Heart left ventricle (tissue), 16 donors: ENCODE measurements at regions not wholly inside any gene's neighbourhood (a gene's known extent, or its start where the extent isn't known, plus 50 kb on each side); places are given as distances from the start of the nearest gene placed in this dataset.

Experiments used
- ATAC-seq, 4 donors: fragments of 200-7000 bp; cut with Tn5 transposase; one replicate each; pipeline ENCODE4 v1.9.1; 2020 to 2022; ENCODE audit warnings: moderate library complexity in 4 of 4, mild to moderate bottlenecking in 3 of 4, moderate number of reproducible peaks in 1 of 4
- DNase-seq, 5 donors: peaks; one replicate each; pipeline ENCODE4 v3.0.0-alpha.2; 2020
- H3K27ac ChIP-seq, 12 donors: fragments of 200-600 bp; sonication (generic) in 4 of 12; one replicate each; pipeline versions ENCODE4 v1.5.0 to v1.8.0; 2016 to 2022; ENCODE audit warnings: mild to moderate bottlenecking in 2 of 12
- H3K27me3 ChIP-seq, 9 donors: fragments of 200-600 bp; sonication (generic) in 2 of 9; one replicate each; pipeline versions ENCODE4 v1.5.1 to v1.8.0; 2016 to 2022; ENCODE audit warnings: mild to moderate bottlenecking in 3 of 9
- H3K36me3 ChIP-seq, 9 donors: fragments of 200-600 bp; sonication (generic) in 2 of 9; one replicate each; pipeline versions ENCODE4 v1.5.0 to v1.8.0; 2018 to 2022; ENCODE audit warnings: mild to moderate bottlenecking in 2 of 9
- H3K4me1 ChIP-seq, 12 donors: fragments of 200-600 bp; sonication (generic) in 4 of 12; one replicate each; pipeline versions ENCODE4 v1.5.0 to v1.8.0; 2016 to 2022; ENCODE audit warnings: mild to moderate bottlenecking in 3 of 12
- H3K4me3 ChIP-seq, 12 donors: fragments of 200-600 bp; sonication (generic) in 4 of 12; one replicate each; pipeline versions ENCODE4 v1.5.0 to v1.8.0; 2017 to 2022; ENCODE audit warnings: mild to moderate bottlenecking in 9 of 12, moderate library complexity in 4 of 12
- H3K9me3 ChIP-seq, 12 donors: fragments of 200-600 bp; sonication (generic) in 4 of 12; one replicate each; pipeline versions ENCODE4 v1.5.0 to v1.8.0; 2016 to 2022; ENCODE audit warnings: mild to moderate bottlenecking in 1 of 12
- POLR2A ChIP-seq, 2 donors: fragments of 450-650 bp; IDR thresholded peaks; one replicate each; pipeline ENCODE4 v1.6.1; 2017; ENCODE audit warnings: antibody characterized with exemption in 2 of 2, mild to moderate bottlenecking in 2 of 2, moderate library complexity in 2 of 2
- WGBS, 4 donors: extraction: QIAGEN DNeasy Blood & Tissue Kit in 2 of 4; methylation state at CpG; one replicate each; pipeline versions ENCODE4 v1.1.5 to v1.1.7; 2013 to 2018; 5-methylcytosine and 5-hydroxymethylcytosine counted together
- intact Hi-C, 10 donors: fragments of 100-400 bp; cut with DNase I; formaldehyde crosslinking; loops; one replicate each; pipeline versions ENCODE4 v1.11.1 to v1.14.2; 2022
- TF ChIP-seq, protein P1 (sequence below), 12 donors: fragments of 200-600 bp; sonication (generic) in 4 of 12; IDR thresholded peaks; one replicate each; pipeline versions ENCODE4 v1.5.0 to v1.8.0; 2018 to 2022; ENCODE audit warnings: antibody characterized with exemption in 12 of 12, mild to moderate bottlenecking in 5 of 12
- donor health status: ischemic (EF 13 %, LVEDD 7.1; RV severe dilation, severe dysfunction).
- donor health status: healthy with polysubstance abuse.
- donor health status: DM: no; HTN: yes; CAD: no.
- donor health status: DM: no; HTN: no; CAD: no.
- donor health status: ischemic (EF 25% LVEDD 6.9; RV normal size, moderate dysfunction).
- donor health status: ischemic (EF 25% LVEDD 5.7; RV mildly dilated, moderate dysfunction).
- donor health status: healthy.
- donor health status: DM: yes; HTN: yes; CAD: no.
- donor health status: ischemic (EF 35%, LVEDD 5.7; RV mildly dilated, moderate dysfunction).
- donor health status: nonischemic (EF 11% LVEDD 7.7; RV severe dilation, severe dysfunction).
- donor health status: DM: yes; HTN: yes; CAD: no.
- donor health status: PGD.
- donor health status: ischemic (EF 29% LVEDD 5.4; RV normal size, mild dysfunction).
- donor health status: nonischemic (EF 23%, LVEDD 6.1; RV moderate dilation, normal function).

DNA sequence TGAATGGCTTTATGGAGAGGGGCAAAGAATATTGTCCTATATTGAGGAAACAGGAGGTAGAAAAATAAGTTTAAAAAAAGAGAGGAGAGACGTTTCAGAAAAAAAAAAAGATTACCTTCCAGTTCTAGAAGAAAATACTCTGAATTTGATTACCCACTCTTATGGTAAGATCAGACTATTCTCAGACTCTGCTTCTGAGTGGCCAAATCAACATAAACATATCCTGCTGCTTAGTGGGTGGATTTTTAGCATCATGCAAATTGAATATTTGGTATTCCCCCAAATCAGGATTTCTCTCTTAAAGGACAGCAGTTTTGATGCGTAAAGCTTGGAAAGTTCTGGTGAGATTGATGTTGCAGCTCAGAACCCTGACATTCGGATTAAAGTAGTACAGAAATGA, 946.6 kb downstream of the TFAP2A start:
- Histone ChIP-seq H3K4me3 (no peak overlapping the region), H3K27me3 (no peaks in the 10 kb centered on the region), H3K9me3 (no peaks in the 10 kb centered on the region), H3K27ac (no peak overlapping the region), H3K4me1 (no peaks in the 10 kb centered on the region), H3K36me3 (no peaks in the 10 kb centered on the region)
- ATAC-seq (no peak), DNase-seq (no peak)
- intact Hi-C loops: no loop called here
- TF ChIP-seq, protein P1, sequence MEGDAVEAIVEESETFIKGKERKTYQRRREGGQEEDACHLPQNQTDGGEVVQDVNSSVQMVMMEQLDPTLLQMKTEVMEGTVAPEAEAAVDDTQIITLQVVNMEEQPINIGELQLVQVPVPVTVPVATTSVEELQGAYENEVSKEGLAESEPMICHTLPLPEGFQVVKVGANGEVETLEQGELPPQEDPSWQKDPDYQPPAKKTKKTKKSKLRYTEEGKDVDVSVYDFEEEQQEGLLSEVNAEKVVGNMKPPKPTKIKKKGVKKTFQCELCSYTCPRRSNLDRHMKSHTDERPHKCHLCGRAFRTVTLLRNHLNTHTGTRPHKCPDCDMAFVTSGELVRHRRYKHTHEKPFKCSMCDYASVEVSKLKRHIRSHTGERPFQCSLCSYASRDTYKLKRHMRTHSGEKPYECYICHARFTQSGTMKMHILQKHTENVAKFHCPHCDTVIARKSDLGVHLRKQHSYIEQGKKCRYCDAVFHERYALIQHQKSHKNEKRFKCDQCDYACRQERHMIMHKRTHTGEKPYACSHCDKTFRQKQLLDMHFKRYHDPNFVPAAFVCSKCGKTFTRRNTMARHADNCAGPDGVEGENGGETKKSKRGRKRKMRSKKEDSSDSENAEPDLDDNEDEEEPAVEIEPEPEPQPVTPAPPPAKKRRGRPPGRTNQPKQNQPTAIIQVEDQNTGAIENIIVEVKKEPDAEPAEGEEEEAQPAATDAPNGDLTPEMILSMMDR (IDR thresholded peaks at IDR 0.05): no peak
- TF ChIP-seq POLR2A (IDR thresholded peaks at IDR 0.05): no peak
- 70 to 81% (median 75%) methylated on average over 3 of the region's 3 CpGs for WGBS, 4 donors

DNA sequence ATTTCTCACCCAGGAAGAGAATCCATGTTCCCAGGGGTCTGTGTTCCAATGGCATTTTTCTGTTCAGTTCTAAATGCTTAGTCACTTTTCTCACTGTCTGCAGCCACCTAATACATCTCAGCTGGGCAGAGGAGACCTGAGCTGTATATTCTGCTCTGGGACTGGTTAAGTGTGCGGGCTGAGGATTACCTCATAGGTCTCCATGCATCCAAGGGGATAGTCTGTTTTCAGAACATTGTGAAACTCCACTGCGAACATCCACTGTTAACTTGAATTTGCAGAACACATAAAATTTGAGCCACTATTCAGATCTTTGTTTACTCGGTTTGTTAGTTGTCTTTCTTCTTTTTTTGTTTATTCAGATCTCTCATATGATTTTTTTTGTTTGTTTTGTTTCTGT, 947.1 kb downstream of the TFAP2A start:
- no peak for TF ChIP-seq POLR2A (IDR thresholded peaks at IDR 0.05)
- TF ChIP-seq, protein P1 (IDR thresholded peaks at IDR 0.05): no peak
- intact Hi-C loops: no loop called here
- H3K36me3 ChIP-seq: no peaks in the 10 kb centered on the region
- H3K27me3 ChIP-seq: no peaks in the 10 kb centered on the region
- DNase-seq (no peak), ATAC-seq (no peak)
- H3K9me3 ChIP-seq: no peaks in the 10 kb centered on the region
- H3K27ac ChIP-seq: no peak overlapping the region
- no peak overlapping the region for H3K4me3 ChIP-seq
- no peaks in the 10 kb centered on the region for H3K4me1 ChIP-seq
- 75 to 82% (median 78%) methylated on average over 3 of the region's 3 CpGs for WGBS, 4 donors

DNA sequence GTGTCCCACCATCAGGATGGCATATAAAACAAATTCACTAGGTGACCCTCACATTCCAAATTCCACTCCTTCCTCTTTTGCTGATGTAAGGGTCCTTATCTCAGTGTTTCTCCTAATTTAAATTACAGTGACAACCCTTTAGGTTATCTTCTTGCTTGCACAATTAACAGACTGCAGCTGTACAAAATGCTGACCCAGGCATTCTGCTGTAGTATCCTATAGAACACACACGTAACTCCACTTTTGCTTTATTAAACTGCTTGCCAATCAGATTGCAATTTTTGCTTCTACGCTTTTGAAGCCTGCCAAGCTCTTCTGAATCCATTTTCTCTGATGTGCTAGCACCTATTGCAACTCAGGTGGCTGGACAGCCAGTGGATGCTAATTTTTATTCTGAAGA, 950.3 kb downstream of the TFAP2A start:
- intact Hi-C loops: no loop called here
- no peak overlapping the region for H3K4me3 ChIP-seq
- whole genome bisulfite sequencing, 4 donors: 68 to 82% (median 75%) methylated on average over 2 of the region's 2 CpGs
- no peak for DNase-seq
- no peaks in the 10 kb centered on the region for H3K4me1 ChIP-seq
- TF ChIP-seq POLR2A (IDR thresholded peaks at IDR 0.05): no peak
- TF ChIP-seq, protein P1 (IDR thresholded peaks at IDR 0.05): no peak
- H3K36me3 ChIP-seq: no peaks in the 10 kb centered on the region
- no peaks in the 10 kb centered on the region for H3K27me3 ChIP-seq
- H3K9me3 ChIP-seq: no peaks in the 10 kb centered on the region
- ATAC-seq: no peak
- no peak overlapping the region for H3K27ac ChIP-seq

DNA sequence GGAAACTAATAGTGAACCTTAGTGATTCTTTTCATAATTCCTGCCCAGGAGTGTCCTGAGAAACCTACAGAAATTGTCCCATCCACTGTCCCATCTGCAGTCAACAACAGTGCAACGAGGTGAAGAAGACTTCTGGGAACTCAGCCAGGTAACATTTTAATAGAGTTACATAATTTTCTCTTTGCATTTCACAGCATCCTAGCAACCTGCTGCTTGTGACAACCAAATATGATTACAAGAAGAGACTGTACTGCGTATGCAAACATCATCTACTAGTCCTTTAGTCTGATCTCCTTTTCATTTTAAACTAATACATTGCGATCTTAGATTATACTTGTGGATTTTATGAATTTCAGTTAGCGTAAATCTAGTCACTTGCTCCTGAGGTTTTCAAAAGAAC, 951.6 kb downstream of the TFAP2A start:
- TF ChIP-seq, protein P1 (IDR thresholded peaks at IDR 0.05): no peak
- TF ChIP-seq POLR2A (IDR thresholded peaks at IDR 0.05): no peak
- no peak for ATAC-seq

More for the DNA sequence above, 951.6 kb downstream of the TFAP2A start:
- 65 to 67% (median 66%) methylated on average over 4 of the region's 4 CpGs for WGBS, 4 donors
- Histone ChIP-seq H3K27me3 (no peaks in the 10 kb centered on the region), H3K4me3 (no peak overlapping the region), H3K27ac (no peak overlapping the region), H3K9me3 (no peaks in the 10 kb centered on the region), H3K4me1 (no peaks in the 10 kb centered on the region), H3K36me3 (no peaks in the 10 kb centered on the region)
- intact Hi-C loops: no loop called here
- no peak for DNase-seq
